ENCODE measurements at regions not wholly inside any gene's neighbourhood (a gene's known extent, or its start where the extent isn't known, plus 50 kb on each side); places are given as distances from the start of the nearest gene placed in this dataset.

DNA sequence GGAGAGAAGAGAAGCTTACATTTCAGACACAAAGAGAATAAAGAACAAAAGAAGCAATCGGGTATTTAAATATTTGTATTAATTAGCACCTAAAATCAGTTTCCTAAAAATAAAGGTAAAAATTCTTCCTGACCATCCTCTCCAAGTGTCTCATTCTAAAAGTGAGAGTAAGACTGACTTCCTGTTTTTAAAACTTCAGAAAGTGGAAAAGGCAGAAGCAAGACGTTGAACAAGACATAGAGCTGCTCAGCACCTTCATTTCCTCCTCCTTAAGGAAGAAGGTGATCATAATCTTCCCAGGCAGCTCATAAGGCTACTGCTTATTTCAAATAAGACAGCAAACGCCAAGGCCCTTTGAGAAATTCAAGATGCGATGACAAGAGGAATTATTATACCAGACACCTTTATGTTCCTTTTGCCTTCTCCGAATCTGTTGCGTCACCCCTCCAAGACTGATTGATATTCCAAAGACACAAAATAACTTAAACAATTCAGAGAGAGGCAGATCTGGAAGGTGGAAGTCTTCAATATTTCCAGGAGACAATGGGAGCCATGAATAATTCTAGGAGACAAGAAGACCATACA lies 238.8 kb upstream of the TLE3 start:
- intact Hi-C loops (cut with micrococcal nuclease; ENCODE audit: unreplicated experiment) = no loop called here
- Histone ChIP-seq H3K4me3 (ENCODE audit: low read depth, low read length, poor library complexity, severe bottlenecking) (no peak overlapping the region), H3K9me3 (ENCODE audit: low read length) (peaks cover 22% of the 10 kb centered on the region; the same call in 1 of the 2 replicates), H4K20me1 (ENCODE audit: insufficient read depth, low read length) (no peaks in the 10 kb centered on the region), H3K27ac (ENCODE audit: low read depth, low read length, poor library complexity, severe bottlenecking) (no peak overlapping the region), H3K36me3 (ENCODE audit: insufficient read depth, low read length) (no peaks in the 10 kb centered on the region), H3K9me2 (ENCODE audit: insufficient read depth, low read length) (no peaks in the 10 kb centered on the region), H3K79me2 (ENCODE audit: insufficient read depth, low read depth, low read length) (no peaks in the 10 kb centered on the region), H3K4me2 (ENCODE audit: low read length) (no peak overlapping the region), H2AFZ (ENCODE audit: low read length) (no peak overlapping the region), H3K4me1 (ENCODE audit: insufficient read depth, low read length, poor library complexity, severe bottlenecking) (no peaks in the 10 kb centered on the region)
- ChIA-PET POLR2A (no interaction called here), CTCF (ENCODE audit: unreplicated experiment) (no interaction called here)
- no peak for DNase-seq (ENCODE audit: low spot score)
- no TSS peak for BruUV-seq (replicated peaks)
- no peak for TF ChIP-seq EZH2phosphoT487 (IDR thresholded peaks at IDR 0.05; ENCODE audit: borderline replicate concordance, low read depth, low read length)
- no peak for TF ChIP-seq CTCF (conservative IDR thresholded peaks at IDR 0.05; ENCODE audit: low read length)

GRCh38 chr15:70334286-70334685 lies 236.6 kb upstream of the TLE3 start:
- no peaks in the 10 kb centered on the region for H4K20me1 ChIP-seq (ENCODE audit: insufficient read depth, low read length)

More at GRCh38 chr15:70334286-70334685, 236.6 kb upstream of the TLE3 start:
- Histone ChIP-seq H3K79me2 (ENCODE audit: insufficient read depth, low read depth, low read length) (no peaks in the 10 kb centered on the region), H3K4me3 (ENCODE audit: low read depth, low read length, poor library complexity, severe bottlenecking) (no peak overlapping the region), H3K4me1 (ENCODE audit: insufficient read depth, low read length, poor library complexity, severe bottlenecking) (no peaks in the 10 kb centered on the region), H3K27ac (ENCODE audit: low read depth, low read length, poor library complexity, severe bottlenecking) (no peak overlapping the region), H3K9me2 (ENCODE audit: insufficient read depth, low read length) (no peaks in the 10 kb centered on the region), H3K36me3 (ENCODE audit: insufficient read depth, low read length) (no peaks in the 10 kb centered on the region), H3K4me2 (ENCODE audit: low read length) (no peak overlapping the region), H3K9me3 (ENCODE audit: low read length) (peaks cover 22% of the 10 kb centered on the region; the same call in 1 of the 2 replicates), H2AFZ (ENCODE audit: low read length) (no peak overlapping the region)
- intact Hi-C loops (cut with micrococcal nuclease; ENCODE audit: unreplicated experiment) = no loop called here
- BruUV-seq (replicated peaks) = no TSS peak
- TF ChIP-seq CTCF (conservative IDR thresholded peaks at IDR 0.05; ENCODE audit: low read length) (no peak), EZH2phosphoT487 (IDR thresholded peaks at IDR 0.05; ENCODE audit: borderline replicate concordance, low read depth, low read length) (no peak)
- ChIA-PET POLR2A (no interaction called here), CTCF (ENCODE audit: unreplicated experiment) (no interaction called here)
- no peak for DNase-seq (ENCODE audit: low spot score)

Data from OCI-LY7 (cell line).